ENCODE measurements at regions not wholly inside any gene's neighbourhood (a gene's known extent, or its start where the extent isn't known, plus 50 kb on each side); places are given as distances from the start of the nearest gene placed in this dataset.

DNA sequence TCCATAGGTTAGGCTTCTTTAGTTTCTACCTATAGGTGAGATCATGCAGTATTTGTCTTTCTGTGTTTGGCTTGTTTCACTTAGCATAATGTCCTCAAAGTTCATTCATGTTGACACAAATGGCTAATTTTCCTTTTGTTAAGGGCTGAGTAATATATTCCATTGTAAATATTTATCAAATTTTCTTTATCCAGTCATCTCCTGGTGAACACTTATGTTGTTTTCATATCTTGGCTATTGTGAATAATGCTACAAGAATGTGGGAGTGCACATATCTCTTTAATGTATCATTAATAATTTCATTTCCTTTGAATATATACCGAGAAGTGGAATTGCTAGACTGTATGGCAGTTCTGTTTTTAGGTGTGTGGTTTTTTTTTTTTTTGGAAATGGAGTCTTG is 250.9 kb upstream of the SEMA6D start:
- no peaks in the 10 kb centered on the region for H3K27me3 ChIP-seq (replicated peaks; ENCODE audit: control insufficient read depth, insufficient read depth, low read length, poor library complexity, severe bottlenecking)
- H3K4me1 ChIP-seq (ENCODE audit: control insufficient read depth, insufficient read depth, low read length, poor library complexity, severe bottlenecking): no peaks in the 10 kb centered on the region
- DNase-seq: no peak
- no peaks in the 10 kb centered on the region for H3K9me3 ChIP-seq (ENCODE audit: control insufficient read depth, low read length)
- no peak overlapping the region for H3K27ac ChIP-seq (ENCODE audit: insufficient read depth, low read length, poor library complexity, severe bottlenecking)
- H3K4me3 ChIP-seq (ENCODE audit: insufficient read depth, low read depth, low read length, poor library complexity, severe bottlenecking): no peak overlapping the region
- H3K36me3 ChIP-seq (ENCODE audit: control insufficient read depth, insufficient read depth, low read length): no peaks in the 10 kb centered on the region

DNA sequence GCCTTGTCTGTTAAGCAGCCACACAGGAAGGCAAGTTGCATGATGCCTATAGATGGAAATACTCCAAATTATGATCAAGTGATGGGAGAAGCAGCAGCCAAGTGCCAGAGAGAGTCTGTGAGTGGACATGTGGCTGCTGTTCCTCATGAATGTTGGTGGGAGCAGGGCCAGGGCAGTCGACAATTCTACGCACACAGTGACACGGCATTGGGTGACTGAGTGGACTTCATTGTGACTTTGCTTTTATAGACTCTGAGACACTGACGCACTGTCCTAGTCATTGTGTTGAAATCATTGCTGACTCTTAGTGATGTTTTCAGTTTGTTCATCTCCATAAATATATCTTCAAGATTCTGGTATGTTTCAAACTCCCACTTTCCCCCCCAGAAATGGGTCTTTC is 246.3 kb upstream of the SEMA6D start:
- H3K27ac ChIP-seq (ENCODE audit: insufficient read depth, low read length, poor library complexity, severe bottlenecking): no peak overlapping the region
- no peaks in the 10 kb centered on the region for H3K9me3 ChIP-seq (ENCODE audit: control insufficient read depth, low read length)
- DNase-seq: no peak
- no peaks in the 10 kb centered on the region for H3K4me1 ChIP-seq (ENCODE audit: control insufficient read depth, insufficient read depth, low read length, poor library complexity, severe bottlenecking)
- H3K4me3 ChIP-seq (ENCODE audit: insufficient read depth, low read depth, low read length, poor library complexity, severe bottlenecking): no peak overlapping the region
- no peaks in the 10 kb centered on the region for H3K27me3 ChIP-seq (replicated peaks; ENCODE audit: control insufficient read depth, insufficient read depth, low read length, poor library complexity, severe bottlenecking)
- no peaks in the 10 kb centered on the region for H3K36me3 ChIP-seq (ENCODE audit: control insufficient read depth, insufficient read depth, low read length)

DNA sequence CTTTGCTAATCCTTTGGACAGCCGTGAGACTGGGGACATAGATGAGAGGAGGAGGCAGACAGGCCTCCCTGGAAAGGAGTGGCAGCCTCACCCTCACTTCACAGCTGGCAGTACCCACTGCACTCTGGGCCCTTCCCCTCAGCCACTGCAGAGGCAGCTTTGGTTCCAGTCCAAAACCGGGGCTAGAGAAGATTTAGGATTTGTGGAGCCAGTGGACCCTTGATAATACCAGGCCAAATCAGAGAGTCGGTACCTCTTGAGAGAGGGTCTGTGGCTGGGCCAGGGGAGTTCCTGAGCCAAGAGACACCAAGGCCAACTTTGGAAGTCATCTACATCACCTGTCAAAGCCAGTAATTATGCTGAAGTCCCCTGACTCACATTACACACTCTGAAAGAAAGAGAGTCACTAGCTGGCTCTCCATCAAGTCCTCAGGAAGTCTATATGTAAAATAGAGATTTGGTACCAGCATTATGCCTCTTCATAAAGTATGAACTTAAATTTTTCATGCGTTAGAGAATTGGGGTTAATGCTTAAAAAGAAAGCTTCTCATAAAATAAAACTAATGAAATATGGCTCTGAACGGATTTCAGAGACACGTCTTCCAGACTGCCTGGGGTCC is 244.1 kb upstream of the SEMA6D start:
- no peak for DNase-seq
- Histone ChIP-seq H3K36me3 (ENCODE audit: control insufficient read depth, insufficient read depth, low read length) (no peaks in the 10 kb centered on the region), H3K9me3 (ENCODE audit: control insufficient read depth, low read length) (no peaks in the 10 kb centered on the region), H3K4me3 (ENCODE audit: insufficient read depth, low read depth, low read length, poor library complexity, severe bottlenecking) (no peak overlapping the region), H3K27me3 (replicated peaks; ENCODE audit: control insufficient read depth, insufficient read depth, low read length, poor library complexity, severe bottlenecking) (no peaks in the 10 kb centered on the region), H3K4me1 (ENCODE audit: control insufficient read depth, insufficient read depth, low read length, poor library complexity, severe bottlenecking) (no peaks in the 10 kb centered on the region), H3K27ac (ENCODE audit: insufficient read depth, low read length, poor library complexity, severe bottlenecking) (no peak overlapping the region)

DNA sequence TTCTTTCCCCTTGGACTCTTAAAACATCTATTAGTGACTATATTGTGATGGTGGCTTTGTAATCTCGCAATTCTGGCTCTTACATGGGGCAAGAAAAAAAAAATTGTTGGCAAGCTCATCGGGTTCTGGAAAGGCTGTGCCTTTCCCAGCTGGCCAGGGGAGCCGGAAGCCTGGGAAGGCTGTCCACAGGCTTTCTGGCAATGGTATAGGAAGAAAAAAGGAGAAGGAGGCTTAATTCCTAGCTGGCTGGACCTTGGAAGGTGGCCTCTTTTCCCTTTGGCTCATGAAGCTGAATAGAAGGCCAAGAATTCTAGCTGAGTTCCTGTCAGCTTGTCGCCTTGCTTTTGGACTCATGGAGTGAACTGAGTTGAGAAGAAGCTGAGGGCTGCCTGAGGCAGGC is 243.5 kb upstream of the SEMA6D start:
- no peak for DNase-seq
- Histone ChIP-seq H3K9me3 (ENCODE audit: control insufficient read depth, low read length) (no peaks in the 10 kb centered on the region), H3K27me3 (replicated peaks; ENCODE audit: control insufficient read depth, insufficient read depth, low read length, poor library complexity, severe bottlenecking) (no peaks in the 10 kb centered on the region), H3K27ac (ENCODE audit: insufficient read depth, low read length, poor library complexity, severe bottlenecking) (no peak overlapping the region), H3K4me1 (ENCODE audit: control insufficient read depth, insufficient read depth, low read length, poor library complexity, severe bottlenecking) (no peaks in the 10 kb centered on the region), H3K4me3 (ENCODE audit: insufficient read depth, low read depth, low read length, poor library complexity, severe bottlenecking) (no peak overlapping the region), H3K36me3 (ENCODE audit: control insufficient read depth, insufficient read depth, low read length) (no peaks in the 10 kb centered on the region)

DNA sequence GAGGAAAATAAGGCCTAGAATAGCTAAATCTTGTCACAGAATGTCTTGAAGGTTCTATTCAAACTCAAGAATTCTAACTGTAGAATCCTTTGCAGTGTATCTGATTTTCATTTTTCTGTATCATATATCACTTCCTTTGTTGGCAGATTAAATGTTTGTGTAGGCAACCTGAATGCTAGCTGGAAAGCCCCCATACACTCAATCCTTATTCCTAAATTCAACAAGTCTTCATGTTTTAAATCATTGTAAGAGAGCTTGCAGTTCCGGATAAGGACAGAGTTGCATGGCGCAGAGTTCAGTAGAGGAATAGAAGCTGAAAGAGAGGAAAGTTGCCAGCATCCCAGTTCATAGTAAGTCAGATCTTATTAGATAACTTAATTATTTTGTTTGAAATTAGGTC is 242.0 kb upstream of the SEMA6D start:
- Histone ChIP-seq H3K27ac (ENCODE audit: insufficient read depth, low read length, poor library complexity, severe bottlenecking) (no peak overlapping the region), H3K27me3 (replicated peaks; ENCODE audit: control insufficient read depth, insufficient read depth, low read length, poor library complexity, severe bottlenecking) (no peaks in the 10 kb centered on the region), H3K4me1 (ENCODE audit: control insufficient read depth, insufficient read depth, low read length, poor library complexity, severe bottlenecking) (no peaks in the 10 kb centered on the region), H3K9me3 (ENCODE audit: control insufficient read depth, low read length) (no peaks in the 10 kb centered on the region), H3K36me3 (ENCODE audit: control insufficient read depth, insufficient read depth, low read length) (no peaks in the 10 kb centered on the region), H3K4me3 (ENCODE audit: insufficient read depth, low read depth, low read length, poor library complexity, severe bottlenecking) (no peak overlapping the region)
- DNase-seq: no peak

GRCh38 chr15:47477341-47477740 is 240.0 kb upstream of the SEMA6D start:
- Histone ChIP-seq H3K27ac (ENCODE audit: insufficient read depth, low read length, poor library complexity, severe bottlenecking) (no peak overlapping the region), H3K4me1 (ENCODE audit: control insufficient read depth, insufficient read depth, low read length, poor library complexity, severe bottlenecking) (no peaks in the 10 kb centered on the region), H3K4me3 (ENCODE audit: insufficient read depth, low read depth, low read length, poor library complexity, severe bottlenecking) (no peak overlapping the region), H3K36me3 (ENCODE audit: control insufficient read depth, insufficient read depth, low read length) (no peaks in the 10 kb centered on the region), H3K9me3 (ENCODE audit: control insufficient read depth, low read length) (no peaks in the 10 kb centered on the region), H3K27me3 (replicated peaks; ENCODE audit: control insufficient read depth, insufficient read depth, low read length, poor library complexity, severe bottlenecking) (no peaks in the 10 kb centered on the region)
- DNase-seq: no peak

DNA sequence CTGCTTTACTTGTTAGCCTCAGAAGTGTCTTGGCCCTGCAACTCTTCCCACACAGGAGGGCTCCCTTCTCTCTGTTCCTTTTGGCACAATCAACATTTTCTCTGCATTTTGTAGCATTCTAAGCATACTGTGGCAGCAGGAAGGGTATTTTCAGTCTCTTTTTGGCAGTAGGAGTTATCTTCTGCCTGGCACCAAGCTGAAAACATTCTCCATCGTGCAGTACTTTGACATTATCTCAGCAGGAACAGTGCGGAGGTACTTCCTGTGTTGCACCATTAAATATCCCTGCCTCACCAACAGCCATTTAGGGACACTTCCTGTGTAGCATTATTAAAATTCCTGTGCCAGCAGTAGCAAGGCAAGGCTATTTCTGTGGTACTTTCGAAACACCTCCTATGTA is 233.2 kb upstream of the SEMA6D start:
- no peak overlapping the region for H3K27ac ChIP-seq (ENCODE audit: insufficient read depth, low read length, poor library complexity, severe bottlenecking)
- H3K4me1 ChIP-seq (ENCODE audit: control insufficient read depth, insufficient read depth, low read length, poor library complexity, severe bottlenecking): no peaks in the 10 kb centered on the region
- no peaks in the 10 kb centered on the region for H3K27me3 ChIP-seq (replicated peaks; ENCODE audit: control insufficient read depth, insufficient read depth, low read length, poor library complexity, severe bottlenecking)
- H3K4me3 ChIP-seq (ENCODE audit: insufficient read depth, low read depth, low read length, poor library complexity, severe bottlenecking): no peak overlapping the region
- H3K36me3 ChIP-seq (ENCODE audit: control insufficient read depth, insufficient read depth, low read length): no peaks in the 10 kb centered on the region
- DNase-seq: no peak
- no peaks in the 10 kb centered on the region for H3K9me3 ChIP-seq (ENCODE audit: control insufficient read depth, low read length)

- Histone ChIP-seq H3K4me1 (ENCODE audit: control insufficient read depth, insufficient read depth, low read length, poor library complexity, severe bottlenecking) (no peaks in the 10 kb centered on the region), H3K36me3 (ENCODE audit: control insufficient read depth, insufficient read depth, low read length) (no peaks in the 10 kb centered on the region), H3K27ac (ENCODE audit: insufficient read depth, low read length, poor library complexity, severe bottlenecking) (no peak overlapping the region), H3K9me3 (ENCODE audit: control insufficient read depth, low read length) (no peaks in the 10 kb centered on the region), H3K27me3 (replicated peaks; ENCODE audit: control insufficient read depth, insufficient read depth, low read length, poor library complexity, severe bottlenecking) (no peaks in the 10 kb centered on the region), H3K4me3 (ENCODE audit: insufficient read depth, low read depth, low read length, poor library complexity, severe bottlenecking) (no peak overlapping the region)
- no peak for DNase-seq
These were observed 232.3 kb upstream of the SEMA6D start for GRCh38 chr15:47484997-47485396.

DNA sequence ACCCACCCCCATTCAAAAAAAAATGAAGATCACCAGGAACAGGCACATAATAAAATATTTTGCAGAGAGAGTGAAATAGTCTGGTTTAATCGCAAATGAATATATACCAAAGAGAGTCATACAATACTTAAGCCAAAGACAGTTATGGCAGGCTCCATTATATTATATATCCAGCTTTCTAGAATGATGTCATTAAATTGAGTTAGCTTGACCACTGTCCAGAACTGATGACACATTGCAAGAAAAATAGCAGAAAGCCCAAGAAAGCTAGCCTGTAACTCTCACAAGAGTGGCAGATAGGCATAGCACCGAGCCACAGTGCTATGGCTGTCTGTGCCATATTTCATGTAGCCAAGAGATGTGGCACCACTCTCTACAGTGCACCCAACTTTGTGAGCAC is 231.9 kb upstream of the SEMA6D start:
- Histone ChIP-seq H3K36me3 (ENCODE audit: control insufficient read depth, insufficient read depth, low read length) (no peaks in the 10 kb centered on the region), H3K4me1 (ENCODE audit: control insufficient read depth, insufficient read depth, low read length, poor library complexity, severe bottlenecking) (no peaks in the 10 kb centered on the region), H3K27ac (ENCODE audit: insufficient read depth, low read length, poor library complexity, severe bottlenecking) (no peak overlapping the region), H3K4me3 (ENCODE audit: insufficient read depth, low read depth, low read length, poor library complexity, severe bottlenecking) (no peak overlapping the region), H3K27me3 (replicated peaks; ENCODE audit: control insufficient read depth, insufficient read depth, low read length, poor library complexity, severe bottlenecking) (no peaks in the 10 kb centered on the region), H3K9me3 (ENCODE audit: control insufficient read depth, low read length) (no peaks in the 10 kb centered on the region)
- DNase-seq: no peak

DNA sequence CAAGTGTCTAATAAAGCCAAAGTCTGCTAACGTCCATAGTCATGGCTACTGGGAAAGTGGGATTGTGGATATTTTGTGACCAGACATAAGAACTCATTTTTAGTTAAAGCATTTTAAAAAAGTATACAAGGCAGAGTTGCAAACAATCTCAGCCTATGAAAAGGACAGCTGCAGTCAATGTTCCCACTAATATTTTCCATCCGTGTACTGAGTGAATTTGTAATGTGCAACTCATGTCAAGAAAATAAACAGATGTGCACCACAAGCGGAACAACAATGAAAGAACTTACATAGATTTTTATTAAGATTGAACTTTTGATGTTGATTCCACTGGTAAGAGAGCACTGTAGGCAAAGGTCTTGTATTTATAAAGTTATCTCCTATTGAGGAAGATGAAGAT is 231.3 kb upstream of the SEMA6D start:
- no peak overlapping the region for H3K27ac ChIP-seq (ENCODE audit: insufficient read depth, low read length, poor library complexity, severe bottlenecking)

DNA sequence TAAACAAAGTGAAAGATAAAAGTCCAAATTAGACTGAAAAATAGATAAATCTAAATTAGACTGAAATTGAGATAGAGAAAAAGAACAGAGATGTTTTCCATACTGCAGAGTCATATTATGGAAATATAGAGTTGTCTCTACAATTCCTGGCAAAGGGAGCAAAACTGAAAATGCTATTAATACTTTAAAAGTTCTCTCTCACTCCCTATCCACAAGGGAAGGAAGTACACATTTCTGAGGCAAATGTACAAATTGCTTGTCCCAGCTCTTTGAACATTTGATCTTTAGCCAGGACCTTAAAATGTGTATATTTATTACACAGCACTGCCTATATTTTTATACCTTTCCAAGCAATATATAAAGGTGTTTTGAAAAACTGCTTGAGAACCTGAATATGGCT is 225.1 kb upstream of the SEMA6D start:
- no peak for DNase-seq
- H3K4me1 ChIP-seq (ENCODE audit: control insufficient read depth, insufficient read depth, low read length, poor library complexity, severe bottlenecking): no peaks in the 10 kb centered on the region
- H3K27me3 ChIP-seq (replicated peaks; ENCODE audit: control insufficient read depth, insufficient read depth, low read length, poor library complexity, severe bottlenecking): no peaks in the 10 kb centered on the region
- no peaks in the 10 kb centered on the region for H3K9me3 ChIP-seq (ENCODE audit: control insufficient read depth, low read length)
- no peak overlapping the region for H3K4me3 ChIP-seq (ENCODE audit: insufficient read depth, low read depth, low read length, poor library complexity, severe bottlenecking)
- no peaks in the 10 kb centered on the region for H3K36me3 ChIP-seq (ENCODE audit: control insufficient read depth, insufficient read depth, low read length)
- no peak overlapping the region for H3K27ac ChIP-seq (ENCODE audit: insufficient read depth, low read length, poor library complexity, severe bottlenecking)

More for the DNA sequence above, 231.3 kb upstream of the SEMA6D start:
- Histone ChIP-seq H3K36me3 (ENCODE audit: control insufficient read depth, insufficient read depth, low read length) (no peaks in the 10 kb centered on the region), H3K4me3 (ENCODE audit: insufficient read depth, low read depth, low read length, poor library complexity, severe bottlenecking) (no peak overlapping the region), H3K4me1 (ENCODE audit: control insufficient read depth, insufficient read depth, low read length, poor library complexity, severe bottlenecking) (no peaks in the 10 kb centered on the region), H3K9me3 (ENCODE audit: control insufficient read depth, low read length) (no peaks in the 10 kb centered on the region), H3K27me3 (replicated peaks; ENCODE audit: control insufficient read depth, insufficient read depth, low read length, poor library complexity, severe bottlenecking) (no peaks in the 10 kb centered on the region)
- no peak for DNase-seq
